ENCODE measurements at regions not wholly inside any gene's neighbourhood (a gene's known extent, or its start where the extent isn't known, plus 50 kb on each side); places are given as distances from the start of the nearest gene placed in this dataset.
"Not testable (repeated sequence)": the region's sequence is repeated elsewhere in the genome, so short reads cannot be mapped to it uniquely, and the experiment has no call there.

DNA sequence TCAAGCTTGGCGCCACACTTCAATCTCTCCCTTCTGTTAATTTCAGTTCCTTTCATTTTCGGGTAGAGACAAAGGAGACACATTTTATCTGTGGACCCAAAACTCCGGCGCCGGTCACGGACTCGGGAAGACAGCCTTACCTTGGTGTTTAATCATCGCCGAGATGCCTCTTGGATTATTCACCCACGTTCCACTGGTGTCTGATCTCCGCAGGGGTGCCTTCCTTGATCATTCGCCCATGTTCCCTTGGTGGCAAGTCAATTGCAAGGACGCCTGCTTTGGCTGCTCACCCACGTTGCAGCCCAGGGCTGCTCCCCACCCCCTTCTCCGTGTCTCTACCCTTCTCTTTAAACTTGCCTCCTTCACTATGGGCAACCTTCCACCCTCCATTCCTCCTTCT lies 830.6 kb downstream of the LTN1 start:
- not testable (repeated sequence) for DNase-seq

- DNase-seq = no peak
Measured at GRCh38 chr21:28160378-28160777, 832.3 kb downstream of the LTN1 start.

DNA sequence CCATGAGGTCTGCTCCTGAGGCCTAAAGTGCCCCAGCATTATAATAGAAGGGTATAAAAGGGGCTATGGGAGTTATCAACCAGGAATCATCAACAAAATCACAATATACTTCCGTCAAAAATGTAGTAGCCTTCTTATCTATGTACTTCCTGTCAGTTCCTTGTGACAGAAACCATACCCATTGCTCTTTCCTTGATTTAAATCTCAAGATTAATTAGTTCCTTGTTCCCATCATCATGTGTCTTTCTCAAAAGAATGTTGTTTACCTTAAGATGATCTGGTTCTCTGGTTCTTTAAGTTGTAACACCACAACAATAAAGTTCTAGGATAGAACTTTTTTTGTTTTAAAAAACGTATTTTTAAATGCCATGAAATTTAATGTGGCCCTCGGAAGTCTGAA lies 833.3 kb downstream of the LTN1 start:
- DNase-seq = no peak

DNA sequence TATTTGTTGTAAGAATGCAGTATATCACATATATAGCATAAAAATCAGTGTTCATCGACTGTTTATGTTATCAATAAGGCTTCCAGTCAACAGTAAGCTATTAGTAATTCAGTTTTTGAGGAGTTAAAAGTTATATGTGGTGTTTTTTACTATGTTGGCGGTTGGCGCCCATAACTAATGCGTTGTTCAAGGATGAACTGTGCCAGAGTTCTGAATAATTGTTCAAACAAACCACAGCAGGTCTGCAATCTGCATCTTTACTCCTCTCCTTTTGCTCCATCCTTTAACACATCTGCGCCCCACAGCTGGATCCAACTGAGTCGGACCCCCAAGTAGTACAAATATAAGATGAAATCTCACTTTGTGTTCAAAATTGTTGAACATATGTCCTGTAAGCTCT lies 836.1 kb downstream of the LTN1 start:
- no peak for DNase-seq

- no peak for DNase-seq
Measured at GRCh38 chr21:28154121-28154520, 838.6 kb downstream of the LTN1 start.

DNA sequence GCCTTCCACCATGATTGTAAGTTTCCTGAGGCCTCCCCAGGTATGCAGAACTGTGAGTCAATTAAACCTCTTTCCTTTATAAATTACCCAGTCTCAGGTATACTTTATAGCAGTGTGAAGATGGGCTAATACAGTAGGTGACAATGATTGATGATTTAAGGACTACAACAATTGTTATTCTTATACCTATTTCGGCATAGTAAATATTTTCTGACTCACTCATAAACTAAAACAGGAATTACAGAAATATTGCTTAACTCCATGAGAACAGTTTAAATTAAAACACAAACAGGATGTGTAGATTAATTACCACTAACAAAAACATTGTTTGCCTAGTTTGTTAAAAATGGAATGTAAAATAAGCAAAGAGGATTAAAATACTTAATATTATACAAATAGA lies 839.9 kb downstream of the LTN1 start:
- DNase-seq = no peak

DNA sequence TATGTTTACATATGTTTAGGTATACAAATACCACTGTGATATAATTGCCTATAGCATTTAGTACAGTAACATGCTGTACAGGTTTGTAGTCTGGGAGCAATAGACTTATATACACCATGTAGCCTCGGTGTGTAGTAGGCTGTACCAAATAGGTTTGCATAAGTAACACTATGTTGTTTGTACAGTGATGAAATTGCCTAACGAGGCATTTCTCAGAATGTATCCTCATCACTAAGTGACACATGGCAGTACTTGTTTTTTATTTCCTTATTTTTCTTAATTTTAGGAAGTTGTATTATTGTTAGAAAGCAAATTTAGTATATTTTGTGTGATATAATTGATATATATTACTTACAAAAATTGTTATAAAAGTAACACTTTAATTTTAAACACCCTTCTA lies 840.9 kb downstream of the LTN1 start:
- DNase-seq = no peak

- DNase-seq = no peak
Measured at GRCh38 chr21:28150778-28151177, 841.9 kb downstream of the LTN1 start.

DNA sequence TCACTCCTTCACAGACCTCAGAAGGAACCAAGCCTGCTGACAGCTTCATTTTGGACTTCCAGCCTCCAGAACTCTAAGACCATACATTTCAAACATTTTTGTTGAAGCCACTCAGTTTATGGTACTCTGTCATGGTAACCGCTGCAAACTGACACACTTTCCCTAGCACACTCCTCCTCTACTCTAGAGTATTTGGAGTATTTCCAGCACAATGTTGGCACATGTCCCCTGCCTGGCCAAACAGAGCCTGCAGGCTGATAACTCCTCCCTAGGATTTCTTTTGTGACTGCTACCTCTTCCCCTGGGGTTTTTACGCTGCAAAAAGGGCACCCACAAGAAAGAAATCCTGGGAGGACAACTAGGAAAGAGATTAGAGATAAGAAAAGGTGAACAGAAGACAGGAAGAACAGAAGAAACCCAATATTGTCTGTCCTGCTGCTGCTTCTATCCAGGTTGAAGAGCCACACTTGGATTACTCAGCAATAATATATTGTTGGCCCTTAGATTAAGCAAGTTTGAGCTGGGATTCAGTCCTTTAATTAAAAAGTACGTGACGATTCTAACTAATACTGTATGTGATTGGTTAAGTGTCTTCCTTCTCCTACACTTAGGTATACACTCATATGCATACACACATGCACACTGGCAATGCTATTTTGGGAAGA lies 844.1 kb downstream of the LTN1 start:
- DNase-seq = no peak

DNA sequence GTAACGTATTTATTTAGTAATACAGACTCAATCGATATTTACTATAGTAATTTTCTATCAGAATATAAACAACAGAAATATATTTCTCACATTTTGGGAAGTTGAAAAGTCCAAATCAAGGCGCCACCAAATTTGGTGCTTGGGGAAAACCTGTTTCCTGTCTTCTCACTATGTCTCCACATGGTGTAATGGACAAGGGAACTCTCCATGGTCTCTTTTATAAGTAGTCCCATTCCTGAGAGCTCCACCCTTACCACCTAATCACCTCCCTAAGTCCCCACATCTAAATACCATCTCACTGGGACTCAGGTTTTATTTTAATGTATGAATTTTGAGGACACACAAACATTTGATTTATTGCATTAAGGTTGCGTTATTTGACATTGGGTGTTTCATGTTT lies 848.0 kb downstream of the LTN1 start:
- no peak for DNase-seq

- DNase-seq = no peak
Measured at GRCh38 chr21:28144089-28144488, 848.6 kb downstream of the LTN1 start.

GRCh38 chr21:28142697-28143096 lies 850.0 kb downstream of the LTN1 start:
- no peak for DNase-seq

GRCh38 chr21:28138272-28138671 lies 854.4 kb downstream of the LTN1 start:
- DNase-seq = no peak

GRCh38 chr21:28136656-28137255 lies 855.9 kb downstream of the LTN1 start:
- DNase-seq = no peak

DNA sequence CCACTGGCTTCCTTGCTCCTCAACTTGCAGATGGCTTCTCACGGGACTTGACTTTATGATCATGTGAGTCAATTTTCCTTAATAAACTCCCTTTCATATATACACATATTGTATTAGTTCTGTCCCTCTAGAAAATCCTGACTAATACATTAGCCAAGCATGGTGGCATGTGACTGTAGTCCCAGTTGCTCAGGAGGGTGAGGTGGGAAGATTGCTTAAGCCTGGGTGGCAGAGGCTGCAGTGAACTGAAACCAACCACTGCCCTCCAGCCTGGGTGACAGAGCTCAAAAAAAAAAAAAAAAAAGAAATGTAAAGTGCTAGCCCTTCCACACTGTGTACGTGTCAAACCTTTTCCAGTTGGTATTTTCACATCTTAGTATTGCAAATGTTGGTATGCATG lies 857.0 kb downstream of the LTN1 start:
- DNase-seq = no peak

DNA sequence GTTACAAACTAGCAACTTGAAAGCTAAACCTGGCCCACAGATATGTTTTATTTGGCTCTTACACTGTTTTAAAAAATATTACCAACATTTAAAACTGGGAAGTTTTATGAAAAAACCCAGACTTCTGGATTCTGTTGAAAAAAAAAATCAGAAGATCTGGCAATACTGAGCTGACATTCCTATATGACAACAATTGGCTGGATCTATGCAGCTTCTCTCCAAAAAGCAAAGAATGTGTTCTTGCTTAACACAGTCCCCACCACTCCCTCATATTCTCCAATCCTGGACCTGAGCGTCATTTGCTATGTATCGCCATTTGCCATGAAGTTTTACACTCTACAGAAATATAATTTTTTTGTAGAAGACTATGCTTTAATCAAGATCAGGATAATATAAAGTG lies 859.6 kb downstream of the LTN1 start:
- peak; percentile 9 for DNase-seq

DNA sequence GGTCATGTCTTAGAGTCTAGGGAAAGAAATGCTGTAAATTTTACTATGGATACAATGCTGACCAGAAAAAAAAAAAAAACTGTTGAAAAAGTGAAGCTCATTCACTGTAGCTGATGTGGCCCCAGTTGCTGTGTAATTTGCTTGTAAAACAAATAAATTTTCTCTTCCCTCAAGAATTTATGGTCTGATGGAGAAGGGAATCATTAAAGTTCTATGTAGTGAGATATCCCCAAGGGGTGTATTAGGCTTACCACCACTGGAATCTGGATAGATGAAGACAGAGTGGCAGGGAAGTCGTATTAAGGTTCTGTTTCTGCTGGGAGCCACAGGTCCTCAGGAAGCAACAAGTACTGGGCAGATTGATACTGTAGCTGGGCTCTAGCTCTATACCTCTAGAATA lies 860.0 kb downstream of the LTN1 start:
- DNase-seq = no peak

- no peak for DNase-seq
Measured at GRCh38 chr21:28127175-28127785, 865.4 kb downstream of the LTN1 start.

DNA sequence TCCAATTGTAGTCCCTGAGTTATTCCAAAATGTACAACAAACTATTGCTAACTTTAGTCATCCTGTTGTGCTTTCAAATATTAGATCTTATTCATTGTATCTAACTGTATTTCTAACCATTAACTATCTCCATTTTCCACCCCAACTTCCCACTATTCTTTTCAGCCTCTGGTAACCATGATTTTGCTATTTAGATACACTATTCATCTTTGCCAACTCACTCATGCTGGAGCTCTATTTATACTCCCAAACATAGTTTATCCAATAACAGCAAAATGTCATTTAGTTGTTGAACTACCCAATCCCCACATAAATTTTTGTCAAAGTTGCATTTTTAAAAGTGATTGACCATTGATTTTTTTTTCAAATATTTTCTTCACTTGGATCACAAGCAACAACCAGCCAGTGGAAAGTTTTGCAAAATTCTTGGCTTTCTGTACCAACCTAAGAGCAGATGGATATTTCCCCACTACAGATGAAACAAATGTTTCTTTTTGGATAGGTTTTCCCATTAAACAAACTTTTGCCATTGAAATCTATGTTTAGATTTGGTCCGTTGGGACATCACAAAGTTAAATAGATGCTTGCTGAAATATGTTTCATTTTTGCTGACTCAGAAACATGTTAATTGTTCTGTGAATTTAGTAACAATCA lies 866.0 kb downstream of the LTN1 start:
- DNase-seq = no peak

GRCh38 chr21:28124541-28124940 lies 868.1 kb downstream of the LTN1 start:
- no peak for DNase-seq

DNA sequence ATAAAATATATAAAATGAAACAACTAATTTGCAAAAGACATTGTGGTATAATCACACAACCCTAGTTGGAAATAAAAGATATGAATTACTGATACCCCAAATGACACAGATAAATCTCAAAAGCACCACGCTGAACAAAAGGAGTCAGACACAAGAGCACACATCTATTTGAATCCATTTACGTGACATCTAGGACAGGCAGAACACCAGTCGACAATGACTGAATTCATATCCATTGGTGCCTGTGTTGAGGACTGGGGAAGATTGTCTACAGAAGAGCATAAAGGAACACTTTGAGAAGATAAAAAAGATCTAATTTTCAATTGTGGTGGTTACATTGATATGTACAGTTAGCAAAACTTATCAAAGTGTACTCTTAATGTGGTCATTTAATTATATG lies 874.1 kb downstream of the LTN1 start:
- DNase-seq = no peak

- not testable (repeated sequence) for DNase-seq
Measured at GRCh38 chr21:28114986-28115385, 877.7 kb downstream of the LTN1 start.

DNA sequence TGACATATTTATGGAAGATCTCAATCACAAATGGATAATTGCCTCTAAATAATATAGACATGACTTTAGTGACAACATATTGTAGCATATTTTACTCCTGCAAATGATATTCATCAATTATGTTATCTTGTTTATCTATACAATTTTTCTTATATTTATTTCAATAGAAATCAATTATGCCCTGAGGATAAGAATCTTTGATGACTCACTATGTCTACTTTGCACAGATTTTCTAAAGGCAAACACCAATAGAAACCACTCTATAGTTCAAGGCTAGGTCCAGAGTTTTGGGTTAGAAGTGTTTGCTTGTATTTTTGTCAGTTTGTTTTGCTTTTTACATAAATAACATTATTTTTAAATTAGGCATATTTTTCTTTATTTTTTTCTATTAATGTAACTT lies 879.0 kb downstream of the LTN1 start:
- no peak for DNase-seq

- DNase-seq = peak; percentile 16
Measured at GRCh38 chr21:28112511-28112910, 880.2 kb downstream of the LTN1 start.
